Suppressor macrophage (primary cell): ENCODE measurements at regions not wholly inside any gene's neighbourhood (a gene's known extent, or its start where the extent isn't known, plus 50 kb on each side); places are given as distances from the start of the nearest gene placed in this dataset.

ENCODE experiments used
- DNase-seq, 4 experiments: peaks; one replicate each; pipeline ENCODE4 v3.0.0-alpha.2; 2020 to 2022

DNA sequence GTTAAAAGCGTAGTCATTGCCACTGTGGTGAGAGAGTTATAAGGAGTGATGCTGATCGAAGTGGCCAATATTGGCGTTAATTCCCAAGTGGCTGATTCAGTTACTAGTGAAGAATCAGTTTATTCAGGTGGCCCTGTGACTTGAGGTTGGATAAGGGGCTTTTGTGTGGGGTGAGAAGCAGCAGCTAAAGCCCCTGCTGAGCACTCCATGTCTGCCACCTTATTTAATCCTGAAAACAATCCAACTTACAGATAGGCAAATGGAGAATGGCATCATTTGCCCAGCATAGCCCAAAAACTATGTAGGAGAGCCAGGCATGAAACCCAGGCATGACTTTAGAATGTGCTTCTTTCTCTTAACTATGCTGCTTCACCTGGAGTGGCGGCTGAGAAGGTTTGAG lies 222.8 kb upstream of the KLF6 start:
- DNase-seq: no peak

DNA sequence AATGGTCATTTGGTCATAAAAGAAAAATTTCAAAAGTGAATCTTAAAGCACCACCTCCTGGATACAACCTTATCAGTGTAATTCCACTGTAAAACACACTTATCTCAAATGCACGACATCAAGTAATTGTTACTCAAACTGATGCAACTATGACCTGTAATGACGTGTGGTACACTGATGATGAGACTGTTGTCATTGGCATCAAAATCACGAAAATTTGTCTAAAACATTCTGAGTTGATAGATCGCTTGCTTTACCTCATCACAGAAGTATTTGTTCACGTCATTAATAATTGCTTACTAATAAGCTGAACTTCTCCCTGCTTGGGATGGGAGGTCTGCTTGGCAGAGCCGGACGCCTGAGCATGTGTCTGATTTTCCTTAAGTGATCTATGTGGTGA lies 221.8 kb upstream of the KLF6 start:
- DNase-seq: no peak

DNA sequence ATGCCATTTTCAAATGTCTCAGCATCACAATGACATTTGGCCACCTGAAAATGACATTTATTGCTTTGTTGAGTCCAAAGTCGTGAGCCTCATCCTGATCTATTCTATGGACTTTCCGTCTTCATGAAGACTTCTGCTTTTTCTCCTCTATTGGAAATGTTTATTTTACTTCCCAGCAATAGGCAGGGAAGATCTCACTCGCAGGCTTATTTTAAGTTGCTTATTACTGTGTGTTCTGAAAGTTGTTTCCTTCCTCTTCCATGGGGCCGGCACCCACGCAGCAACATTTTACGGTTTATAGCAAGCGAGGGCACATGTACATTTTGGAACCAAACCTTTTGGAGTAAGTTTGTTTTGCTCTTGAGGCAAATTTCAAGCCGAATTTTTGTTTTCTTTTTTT lies 221.0 kb upstream of the KLF6 start:
- DNase-seq: peak; percentile 78 to 92 (median 89)

DNA sequence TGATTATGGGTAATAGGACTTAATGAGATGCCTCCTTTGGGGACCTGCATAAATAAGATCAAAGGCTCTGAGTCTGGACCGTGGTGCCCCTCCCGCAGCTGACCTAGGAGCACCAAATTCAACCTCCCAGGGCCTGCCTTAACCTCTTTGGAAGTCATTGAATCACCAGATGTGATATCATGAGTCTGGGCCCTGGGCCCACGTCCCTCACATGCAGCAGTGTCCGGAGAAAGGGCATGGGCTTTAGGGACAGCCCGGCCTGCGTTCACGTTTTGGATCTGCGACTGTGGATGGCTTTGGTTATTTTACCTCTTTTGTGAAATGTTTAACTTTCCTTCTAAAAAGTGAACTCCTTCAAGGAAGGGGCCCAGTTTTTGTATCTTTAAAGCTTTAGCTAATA lies 220.0 kb upstream of the KLF6 start:
- no peak for DNase-seq

DNA sequence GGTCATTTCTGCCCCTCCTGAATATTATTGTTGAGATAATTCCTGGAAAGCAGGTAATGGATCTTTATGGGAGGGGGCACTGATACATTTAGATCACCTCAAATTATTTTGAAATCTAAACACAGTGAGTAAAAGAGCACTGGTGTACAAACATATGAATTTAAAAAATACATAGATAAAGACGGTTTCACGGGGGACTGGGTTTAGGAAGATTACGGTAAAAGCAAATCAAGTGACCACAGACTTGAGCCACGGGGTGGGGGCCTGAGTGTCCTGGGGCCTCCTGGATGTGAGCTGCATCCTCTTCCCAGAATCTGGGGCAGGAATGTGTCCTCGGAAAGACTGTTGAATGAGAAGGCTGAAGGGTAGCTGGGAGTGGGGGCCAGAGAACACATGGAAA lies 219.1 kb upstream of the KLF6 start:
- DNase-seq: no peak

DNA sequence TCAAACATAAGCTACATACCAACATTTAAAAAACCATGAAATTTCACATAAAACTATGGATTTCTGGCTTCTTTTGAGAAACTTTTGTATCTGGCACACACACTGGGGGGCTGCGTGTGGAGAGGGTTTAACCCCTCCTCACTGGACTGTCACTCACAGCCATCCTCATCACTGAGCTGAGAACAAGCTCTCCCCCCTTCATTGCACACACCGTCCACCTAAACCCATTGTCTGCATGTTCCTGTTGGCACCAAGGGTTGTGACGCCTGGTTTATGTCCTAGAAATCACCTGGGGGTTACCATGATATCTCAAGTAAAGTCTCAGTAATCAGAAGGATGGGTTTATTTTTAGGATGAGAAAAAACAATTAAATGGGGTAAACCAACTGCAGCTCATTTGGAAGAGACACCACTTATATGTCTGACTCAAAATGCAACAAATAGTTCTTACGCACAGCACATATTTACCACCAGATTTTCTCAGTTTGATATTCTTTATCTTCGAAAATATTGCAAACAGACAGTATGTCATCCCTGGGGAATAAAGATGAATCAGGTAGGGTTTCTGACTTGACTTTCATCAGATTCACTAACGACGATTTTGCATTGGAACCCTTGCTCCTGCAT lies 218.5 kb upstream of the KLF6 start:
- DNase-seq: no peak

DNA sequence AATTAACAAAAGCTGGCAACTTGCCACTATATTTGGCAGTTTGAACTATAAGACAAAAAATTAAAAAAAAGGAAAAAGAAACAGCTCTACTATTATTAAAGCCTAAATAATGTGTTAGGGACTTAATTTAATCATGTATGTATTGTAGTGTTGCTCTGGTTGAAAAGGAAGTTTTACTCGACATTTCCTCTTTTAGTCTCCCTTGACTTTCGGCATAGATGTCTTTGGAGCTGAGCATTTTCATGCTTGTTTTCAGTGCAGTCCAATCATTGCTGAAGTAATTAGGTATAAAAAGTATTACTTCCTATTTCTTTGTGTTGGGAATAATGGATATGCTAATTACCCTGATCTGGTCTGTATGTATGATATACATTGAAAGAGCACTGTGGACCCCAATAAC lies 216.8 kb upstream of the KLF6 start:
- peak in 3 of 4 experiments; percentile 37 to 70 (median 59) for DNase-seq

DNA sequence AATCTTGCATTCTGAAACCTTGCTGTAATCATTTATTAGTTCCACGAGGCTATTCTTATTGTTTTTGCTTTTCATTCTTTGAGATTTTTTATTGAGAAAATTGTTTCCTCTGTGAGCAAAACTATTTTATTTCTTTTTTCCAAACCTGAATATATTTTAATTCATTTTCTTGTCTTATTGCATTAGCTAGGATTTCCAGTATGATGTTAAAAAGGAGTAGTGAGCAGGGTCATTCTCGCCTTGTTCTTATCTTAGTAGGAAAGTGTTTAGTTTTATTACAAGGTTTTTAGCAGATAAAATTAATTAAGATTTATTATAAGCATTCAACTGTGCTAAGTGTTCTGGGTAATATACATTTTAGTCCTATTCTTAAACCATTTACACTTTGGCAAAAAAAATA lies 214.6 kb upstream of the KLF6 start:
- DNase-seq: no peak

DNA sequence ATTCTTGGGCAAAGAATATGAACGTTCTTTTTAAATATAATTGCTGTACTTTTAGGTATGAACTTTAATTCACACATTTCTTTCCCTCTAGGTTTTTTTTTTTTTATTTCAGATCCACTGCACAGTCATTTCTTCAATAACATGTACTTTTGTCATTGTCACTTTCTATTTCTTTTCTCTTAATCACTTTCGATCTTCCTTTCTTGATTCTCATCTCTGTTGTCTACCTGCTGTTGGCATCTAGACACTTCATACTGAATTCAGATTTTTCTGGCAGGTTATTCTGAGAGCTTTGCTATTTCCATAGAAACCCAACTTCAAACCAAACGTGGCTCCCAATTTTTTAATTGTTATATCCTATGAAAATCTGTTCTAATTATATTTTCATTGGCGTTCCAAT lies 211.7 kb upstream of the KLF6 start:
- no peak for DNase-seq

DNA sequence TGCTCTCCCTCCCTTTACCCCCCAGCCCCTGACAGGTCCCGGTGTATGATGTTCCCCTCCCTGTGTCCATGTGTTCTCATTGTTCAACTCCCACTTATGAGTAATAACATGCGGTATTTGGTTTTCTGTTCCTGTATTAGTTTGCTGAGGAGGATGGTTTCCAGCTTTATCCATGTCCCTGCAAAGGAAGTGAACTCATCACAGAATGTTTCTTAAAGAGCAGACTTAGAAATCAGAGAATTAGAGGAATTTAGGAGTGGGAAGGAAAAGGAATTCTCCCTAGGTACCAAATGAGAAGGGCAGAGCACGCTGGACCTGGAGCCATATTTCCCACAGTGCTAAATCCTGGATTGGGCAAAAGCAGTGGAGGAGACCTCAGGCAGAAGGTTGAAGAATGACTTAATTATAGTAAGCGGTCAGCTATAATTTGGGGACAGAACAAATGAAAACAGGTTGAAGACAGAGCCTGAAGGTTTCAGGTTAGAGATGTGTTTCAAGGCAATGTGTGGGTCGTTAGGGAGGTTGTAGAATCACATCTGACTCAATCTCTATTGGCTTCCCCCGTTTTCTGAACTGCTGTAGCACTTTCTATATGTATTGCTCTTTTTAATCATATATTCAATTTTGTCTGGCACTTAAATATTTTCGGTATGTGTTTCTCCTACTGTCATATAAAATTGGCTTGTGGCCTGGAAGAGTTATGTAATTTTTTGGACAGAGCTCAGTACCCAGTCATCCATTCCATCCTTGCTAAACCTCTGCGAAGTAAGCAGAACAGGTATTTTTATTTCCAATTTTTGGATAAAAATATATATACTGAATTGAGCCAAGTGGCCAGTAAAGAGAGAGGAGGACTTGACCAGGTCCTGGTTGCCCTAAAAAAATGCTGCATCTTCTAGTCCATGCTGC lies 210.5 kb upstream of the KLF6 start:
- peak in 3 of 4 experiments; percentile 23 to 67 (median 65) for DNase-seq

DNA sequence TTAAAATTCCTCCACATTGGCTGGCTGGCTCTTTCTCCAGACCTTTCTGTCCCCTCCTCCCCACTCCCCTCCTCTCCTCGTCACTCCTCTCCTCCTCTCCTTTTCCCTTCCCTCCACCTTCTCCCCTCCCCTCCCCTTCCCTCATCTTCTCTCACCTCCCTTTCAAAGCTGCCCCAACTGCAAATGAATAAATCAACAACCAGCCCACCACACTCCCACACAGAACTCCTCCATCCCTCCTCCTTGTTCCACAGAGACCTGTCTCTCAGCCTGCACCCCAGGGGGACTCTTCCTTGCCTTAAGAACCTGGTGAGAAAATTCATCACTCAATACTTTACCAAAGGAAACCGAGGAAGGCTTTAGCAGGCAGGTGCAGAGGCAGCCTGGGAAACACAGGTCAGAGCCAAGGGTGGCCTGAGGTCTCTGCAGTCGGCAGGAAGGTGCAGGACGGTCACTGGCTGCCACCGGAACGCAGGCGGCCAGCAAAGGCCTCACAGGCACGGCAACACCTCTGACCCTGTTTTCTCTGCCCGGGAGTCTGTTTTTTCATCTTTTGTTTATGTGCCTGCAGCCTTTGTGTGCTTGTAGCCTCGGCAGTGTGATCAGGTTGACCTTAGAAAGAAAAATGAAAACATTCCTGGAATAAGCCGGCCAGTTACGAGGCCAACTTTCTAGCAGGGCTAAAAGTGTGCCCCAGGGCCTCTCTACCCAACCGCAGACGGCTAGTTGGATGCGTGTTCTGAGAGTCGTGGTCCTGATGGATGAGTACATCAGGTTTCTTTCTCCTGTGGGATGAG lies 207.6 kb upstream of the KLF6 start:
- no peak for DNase-seq

DNA sequence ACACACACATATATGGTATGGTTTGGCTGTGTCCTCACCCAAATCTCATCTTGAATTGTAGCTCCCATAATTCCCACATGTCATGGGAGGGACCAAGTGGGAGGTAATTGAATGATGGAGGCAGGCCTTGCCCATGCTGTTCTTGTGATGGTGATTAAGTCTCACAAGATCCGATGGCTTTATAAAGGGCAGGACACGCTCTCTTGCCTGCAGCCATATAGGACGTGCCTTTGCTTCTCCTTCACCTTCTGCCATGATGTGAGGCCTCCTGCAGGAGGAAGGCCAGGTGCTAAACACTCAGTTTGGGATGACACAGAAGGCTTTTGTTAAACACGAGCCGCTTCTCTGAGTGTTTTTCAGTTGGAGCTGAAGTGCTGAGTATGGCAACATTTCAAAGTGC lies 205.3 kb upstream of the KLF6 start:
- no peak for DNase-seq

DNA sequence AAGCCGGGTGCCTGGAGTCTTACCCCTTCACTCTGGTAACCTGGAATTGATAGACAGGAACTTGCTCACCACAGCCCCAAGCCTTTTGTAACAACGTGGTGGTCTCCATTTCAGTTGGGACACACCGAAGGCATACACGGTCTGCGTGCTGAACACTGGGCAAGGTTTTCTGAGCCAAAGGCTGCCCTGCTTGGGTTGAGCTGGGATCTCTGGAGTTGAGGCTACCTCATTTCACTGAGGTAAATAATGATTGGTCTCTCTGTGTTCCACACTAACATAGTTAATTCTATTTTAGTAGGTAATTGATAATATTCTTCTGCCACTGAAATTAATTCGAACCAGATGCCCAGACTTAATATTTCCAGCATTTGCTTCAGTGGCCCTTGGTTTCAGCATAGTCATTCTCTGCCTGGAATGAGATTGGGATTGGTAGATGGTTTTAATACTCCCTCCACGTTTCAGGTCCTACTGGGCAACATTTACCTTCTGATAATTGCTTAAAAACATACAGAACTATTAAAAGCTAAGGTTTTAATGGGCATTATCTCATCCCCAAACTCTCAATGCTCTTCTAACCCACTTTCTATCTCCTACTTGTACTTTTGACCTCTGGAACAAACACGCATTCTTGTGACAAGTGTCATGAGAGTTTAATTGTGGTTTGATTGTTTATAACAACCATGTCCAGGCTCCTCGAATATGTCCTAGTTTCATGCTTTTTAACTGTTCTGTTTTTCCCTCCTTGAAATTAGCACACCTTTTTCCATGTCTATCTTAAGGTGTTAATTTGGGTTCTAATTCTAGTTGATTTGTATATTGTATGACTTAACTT lies 202.3 kb upstream of the KLF6 start:
- no peak for DNase-seq

DNA sequence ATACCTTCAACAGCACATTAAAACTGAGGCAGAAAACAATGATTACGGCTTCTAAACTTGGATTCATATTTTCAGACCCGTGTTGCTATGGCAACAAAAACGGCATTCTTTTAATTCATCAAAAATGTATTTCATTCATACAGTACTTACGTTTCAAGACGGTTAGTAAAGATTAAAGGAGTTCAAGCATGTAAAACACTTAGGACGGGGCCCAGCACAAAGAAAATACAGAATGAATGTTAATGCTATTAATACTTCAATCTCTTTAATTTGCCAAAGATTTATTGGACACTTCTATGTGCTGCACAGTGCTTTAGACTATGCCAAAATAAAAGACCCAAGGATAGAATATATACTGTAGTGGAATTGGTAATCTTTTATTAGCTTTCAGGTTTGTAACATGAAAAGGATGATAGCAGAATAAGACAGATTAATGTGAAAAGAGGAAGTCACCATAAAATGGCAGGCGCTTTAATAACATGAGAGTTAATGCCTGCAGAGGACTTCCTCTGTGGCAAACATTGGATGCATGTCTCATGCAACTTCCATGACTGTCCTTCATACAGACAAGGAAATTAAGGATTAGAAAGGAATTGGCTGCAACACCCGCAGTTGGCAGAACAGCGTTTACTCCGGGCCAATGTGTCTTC lies 201.6 kb upstream of the KLF6 start:
- peak in 2 of 4 experiments; percentile 40 to 43 for DNase-seq

DNA sequence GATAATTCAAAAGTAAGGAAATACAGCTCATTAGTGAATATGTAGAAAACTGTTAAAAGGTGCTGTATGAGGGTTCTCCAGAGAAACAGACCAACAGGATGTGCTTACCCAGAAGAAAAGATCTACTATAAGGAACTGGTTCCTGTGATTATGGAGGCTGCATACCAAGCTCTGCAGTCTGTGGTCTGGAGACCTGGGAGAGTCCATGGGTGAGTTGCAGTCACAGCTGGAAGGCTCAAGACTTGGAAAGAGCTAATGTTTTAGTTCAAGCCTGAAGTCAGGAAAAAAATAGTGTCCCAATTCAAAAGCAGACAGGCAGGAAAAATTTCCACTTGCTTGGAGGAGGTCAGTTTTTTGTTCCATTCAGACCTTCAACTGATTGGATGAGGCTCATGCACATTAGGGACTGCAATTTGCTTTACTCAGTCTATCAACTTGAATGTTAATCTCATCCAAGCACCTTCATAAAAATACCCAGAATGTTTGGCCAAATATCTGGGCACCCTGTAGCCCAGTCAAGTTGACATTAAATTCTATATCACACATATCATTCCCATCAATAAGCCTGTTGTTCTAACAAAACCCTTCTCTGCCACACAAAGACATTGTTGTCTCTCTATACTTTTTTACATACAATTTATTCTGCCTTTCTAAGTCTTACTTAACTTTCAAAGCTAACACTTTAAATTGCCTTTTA lies 197.9 kb upstream of the KLF6 start:
- DNase-seq: peak in 1 of 4 experiments; percentile 23

DNA sequence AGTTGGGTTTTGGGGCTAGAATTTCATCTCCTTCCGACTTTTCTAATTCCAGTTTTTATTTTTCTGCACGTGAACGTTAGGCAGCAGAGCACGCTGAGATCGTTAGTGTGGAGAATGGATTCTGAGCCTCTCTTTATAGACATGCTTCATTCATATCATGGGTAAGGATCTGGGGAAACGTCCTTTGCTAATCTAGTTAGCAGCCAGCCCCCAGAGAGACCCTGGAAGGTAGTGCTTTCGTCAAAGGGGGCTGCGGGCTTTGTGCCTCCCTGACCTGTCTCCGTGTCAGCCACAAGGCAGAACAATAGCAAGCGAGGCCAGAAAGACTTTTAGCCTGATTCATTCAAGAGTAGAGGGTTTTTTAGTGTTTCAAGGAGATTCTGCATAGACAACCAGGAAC lies 196.3 kb upstream of the KLF6 start:
- DNase-seq: no peak

DNA sequence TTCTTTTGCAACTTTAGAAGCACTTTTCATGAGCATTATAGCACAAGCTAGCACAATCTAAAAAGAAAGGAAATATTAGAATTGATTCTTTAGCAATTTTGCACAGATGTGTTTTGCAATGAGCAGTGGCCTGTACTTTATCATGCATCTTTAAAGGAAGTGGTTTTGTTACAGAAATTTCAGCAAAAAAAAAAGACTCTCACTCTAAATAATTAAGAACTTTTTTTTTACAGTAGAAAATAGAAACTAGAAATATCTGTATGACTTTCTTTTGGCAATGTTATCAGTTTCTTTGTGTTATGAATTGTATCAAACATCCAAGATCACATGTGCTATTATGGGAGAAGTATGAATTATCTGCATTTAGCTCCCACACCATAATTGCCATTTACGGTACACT lies 195.7 kb upstream of the KLF6 start:
- DNase-seq: peak in 2 of 4 experiments; percentile 63 to 72

DNA sequence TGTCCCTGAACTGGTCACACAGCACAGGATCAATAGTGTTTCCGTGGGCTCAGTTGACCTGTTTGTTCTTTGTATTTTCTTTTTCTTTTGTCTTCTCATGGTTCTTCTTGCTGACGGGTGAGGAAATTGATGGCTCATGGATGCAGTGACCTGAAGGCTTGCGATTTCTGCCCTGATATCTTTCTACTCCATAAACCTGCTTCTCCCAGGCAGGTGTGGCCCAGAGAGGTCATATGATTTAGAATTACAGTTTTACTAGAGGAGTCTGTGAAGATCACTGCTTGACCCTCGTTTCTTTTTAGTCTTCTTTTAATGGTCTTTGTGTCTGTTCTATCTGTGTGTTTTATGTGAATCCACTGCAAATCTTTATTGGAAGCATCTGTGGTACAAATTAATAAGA lies 195.1 kb upstream of the KLF6 start:
- DNase-seq: no peak

DNA sequence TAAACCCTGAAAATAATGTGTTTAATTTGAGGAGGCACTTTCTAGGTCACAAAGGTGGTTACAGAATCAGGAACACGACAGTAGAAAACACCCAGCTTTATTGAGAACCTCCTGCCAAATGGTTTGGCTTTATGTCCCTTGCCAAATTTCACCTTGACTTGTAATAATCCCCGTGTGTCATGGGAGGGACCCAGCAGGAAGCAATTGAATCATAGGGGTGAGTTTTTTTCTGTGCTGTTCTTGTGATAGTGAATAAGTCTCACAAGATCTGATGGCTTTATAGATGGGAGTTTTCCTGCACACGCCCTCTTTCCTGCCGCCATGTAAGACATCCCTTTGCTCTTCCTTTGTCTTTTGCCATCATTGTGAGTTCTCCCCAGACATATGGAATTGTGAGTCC lies 193.8 kb upstream of the KLF6 start:
- DNase-seq: peak in 3 of 4 experiments; percentile 27 to 56 (median 48)

DNA sequence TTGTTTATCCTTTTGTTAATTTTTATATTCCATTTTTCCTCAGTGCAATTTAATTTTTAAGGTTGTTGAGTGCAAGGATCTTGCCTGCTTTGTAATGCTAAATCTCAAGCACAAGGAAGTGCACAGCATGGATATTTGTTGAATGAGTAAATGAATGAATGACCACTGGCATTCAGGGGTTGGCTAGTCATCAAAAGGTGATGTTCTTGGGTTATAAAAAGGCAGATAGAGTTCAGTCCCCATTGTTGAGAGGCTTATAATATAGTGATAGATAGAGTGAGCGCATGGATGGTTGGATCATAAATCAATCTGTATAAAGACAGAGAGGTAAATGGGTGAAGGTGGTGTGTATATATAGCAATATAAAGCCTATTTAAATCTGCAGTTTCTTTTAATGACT lies 193.2 kb upstream of the KLF6 start:
- DNase-seq: no peak

DNA sequence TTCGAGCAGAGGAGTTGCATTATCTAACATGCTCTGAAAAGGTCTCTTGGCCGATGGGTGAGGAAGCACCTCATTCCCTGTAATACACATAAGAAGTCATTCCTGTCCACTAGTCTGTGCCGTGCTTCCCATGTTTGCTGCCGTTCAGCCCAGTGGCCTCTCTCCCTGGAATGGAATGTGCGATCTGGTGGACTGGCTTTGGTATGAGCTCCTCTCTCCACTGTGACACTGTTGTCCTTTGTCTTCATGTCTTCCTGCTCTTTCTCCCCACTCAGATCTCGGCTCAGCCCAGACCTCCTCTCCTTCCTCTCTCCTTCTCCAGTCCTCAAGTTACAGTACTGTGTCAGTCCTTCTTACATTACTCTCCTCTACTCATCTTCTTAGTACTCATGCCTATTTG lies 192.8 kb upstream of the KLF6 start:
- DNase-seq: no peak
